ENCODE measurements at regions not wholly inside any gene's neighbourhood (a gene's known extent, or its start where the extent isn't known, plus 50 kb on each side); places are given as distances from the start of the nearest gene placed in this dataset.

GRCh38 chr18:38981389-38981788 is 1415.8 kb upstream of the CELF4 start:
- Histone ChIP-seq H3F3A (ENCODE audit: insufficient read depth, low read length) (no peaks in the 10 kb centered on the region), H3K9ac (ENCODE audit: low read length) (no peak overlapping the region), H3K36me3 (ENCODE audit: insufficient read depth, low read length) (no peaks in the 10 kb centered on the region), H3K79me2 (ENCODE audit: insufficient read depth, low read length) (no peaks in the 10 kb centered on the region), H3K27ac (ENCODE audit: low read depth, low read length, poor library complexity, severe bottlenecking) (no peak overlapping the region), H3K4me3 (ENCODE audit: low read depth, low read length, poor library complexity, severe bottlenecking) (no peak overlapping the region), H3K9me3 (ENCODE audit: low read length) (no peaks in the 10 kb centered on the region), H4K20me1 (ENCODE audit: insufficient read depth, low read length) (no peaks in the 10 kb centered on the region), H3K4me2 (ENCODE audit: low read length) (no peak overlapping the region), H3K27me3 (ENCODE audit: insufficient read depth, low read length) (no peaks in the 10 kb centered on the region), H2AFZ (ENCODE audit: low read length) (no peak overlapping the region), H3K9me2 (ENCODE audit: low read depth, low read length) (no peaks in the 10 kb centered on the region), H3K4me1 (ENCODE audit: insufficient read depth, low read length, severe bottlenecking) (no peaks in the 10 kb centered on the region)
- TF ChIP-seq EZH2 (IDR thresholded peaks at IDR 0.05; ENCODE audit: borderline replicate concordance, low read length) (no peak), CTCF (IDR thresholded peaks at IDR 0.05; ENCODE audit: low read length) (no peak)

- no peaks in the 10 kb centered on the region for H3K27me3 ChIP-seq (ENCODE audit: insufficient read depth, low read length)
- no peak overlapping the region for H3K9ac ChIP-seq (ENCODE audit: low read length)
- H4K20me1 ChIP-seq (ENCODE audit: insufficient read depth, low read length) = no peaks in the 10 kb centered on the region
- no peak overlapping the region for H3K4me3 ChIP-seq (ENCODE audit: low read depth, low read length, poor library complexity, severe bottlenecking)
- no peaks in the 10 kb centered on the region for H3K9me2 ChIP-seq (ENCODE audit: low read depth, low read length)
- H3F3A ChIP-seq (ENCODE audit: insufficient read depth, low read length) = no peaks in the 10 kb centered on the region
- no peak overlapping the region for H2AFZ ChIP-seq (ENCODE audit: low read length)
- no peaks in the 10 kb centered on the region for H3K9me3 ChIP-seq (ENCODE audit: low read length)
- H3K4me2 ChIP-seq (ENCODE audit: low read length) = no peak overlapping the region
- H3K36me3 ChIP-seq (ENCODE audit: insufficient read depth, low read length) = no peaks in the 10 kb centered on the region
- no peaks in the 10 kb centered on the region for H3K79me2 ChIP-seq (ENCODE audit: insufficient read depth, low read length)
- no peaks in the 10 kb centered on the region for H3K4me1 ChIP-seq (ENCODE audit: insufficient read depth, low read length, severe bottlenecking)
- TF ChIP-seq CTCF (IDR thresholded peaks at IDR 0.05; ENCODE audit: low read length) (no peak), EZH2 (IDR thresholded peaks at IDR 0.05; ENCODE audit: borderline replicate concordance, low read length) (no peak)
- no peak overlapping the region for H3K27ac ChIP-seq (ENCODE audit: low read depth, low read length, poor library complexity, severe bottlenecking)
These were observed 1414.8 kb upstream of the CELF4 start for GRCh38 chr18:38980420-38980819.

- H2AFZ ChIP-seq (ENCODE audit: low read length) = no peak overlapping the region
- no peaks in the 10 kb centered on the region for H3K4me1 ChIP-seq (ENCODE audit: insufficient read depth, low read length, severe bottlenecking)
- H3K27me3 ChIP-seq (ENCODE audit: insufficient read depth, low read length) = no peaks in the 10 kb centered on the region
- H3K36me3 ChIP-seq (ENCODE audit: insufficient read depth, low read length) = no peaks in the 10 kb centered on the region
- H3K79me2 ChIP-seq (ENCODE audit: insufficient read depth, low read length) = no peaks in the 10 kb centered on the region
- H3K4me2 ChIP-seq (ENCODE audit: low read length) = no peak overlapping the region
- no peak for TF ChIP-seq CTCF (IDR thresholded peaks at IDR 0.05; ENCODE audit: low read length)
- TF ChIP-seq EZH2 (IDR thresholded peaks at IDR 0.05; ENCODE audit: borderline replicate concordance, low read length) = no peak
- no peaks in the 10 kb centered on the region for H3K9me3 ChIP-seq (ENCODE audit: low read length)
- no peaks in the 10 kb centered on the region for H3F3A ChIP-seq (ENCODE audit: insufficient read depth, low read length)
- no peak overlapping the region for H3K9ac ChIP-seq (ENCODE audit: low read length)
- no peak overlapping the region for H3K4me3 ChIP-seq (ENCODE audit: low read depth, low read length, poor library complexity, severe bottlenecking)
- H4K20me1 ChIP-seq (ENCODE audit: insufficient read depth, low read length) = no peaks in the 10 kb centered on the region
- H3K9me2 ChIP-seq (ENCODE audit: low read depth, low read length) = no peaks in the 10 kb centered on the region
- no peak overlapping the region for H3K27ac ChIP-seq (ENCODE audit: low read depth, low read length, poor library complexity, severe bottlenecking)
These were observed 1407.0 kb upstream of the CELF4 start for GRCh38 chr18:38972571-38972970.
